ENCODE measurements at regions not wholly inside any gene's neighbourhood (a gene's known extent, or its start where the extent isn't known, plus 50 kb on each side); places are given as distances from the start of the nearest gene placed in this dataset.

DNA sequence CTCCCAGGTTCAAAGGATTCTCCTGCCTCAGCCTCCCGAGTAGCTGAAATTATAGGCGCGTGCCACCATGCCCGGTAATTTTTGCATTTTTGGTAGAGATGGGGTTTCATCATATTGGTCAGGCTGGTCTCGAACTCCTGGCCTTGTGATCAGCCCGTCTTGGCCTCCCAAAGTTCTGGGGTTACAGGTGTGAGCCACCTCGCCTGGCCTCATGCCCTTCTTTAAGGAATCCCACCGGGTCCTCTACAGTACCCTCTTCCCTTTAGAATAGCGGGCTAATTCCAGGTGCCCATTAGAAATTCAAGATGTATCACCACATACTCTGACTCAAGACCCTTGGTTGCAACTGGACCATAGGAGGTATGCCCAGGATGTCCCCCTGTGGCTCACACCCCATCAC lies 74.2 kb upstream of the ZNF536 start:
- Histone ChIP-seq H3K4me3 (no peak overlapping the region), H3K9me3 (no peaks in the 10 kb centered on the region), H3K4me2 (no peak overlapping the region), H3K4me1 (no peaks in the 10 kb centered on the region), H3K27ac (no peak overlapping the region)
- DNase-seq (ENCODE audit: low read depth in 1 of 2, low spot score in 1 of 2): no peak
- CTCF ChIA-PET: interaction anchor here (1.4 kb wide), 1 partner anchor 38 kb away, joined by 3 read pairs; no protein-coding TSS in a partner anchor
- POLR2A ChIA-PET: no interaction called here
- TF ChIP-seq EHMT2 (IDR thresholded peaks at IDR 0.05; ENCODE audit: low read depth) (no peak), CHD4 (IDR thresholded peaks at IDR 0.05; ENCODE audit: borderline replicate concordance) (no peak), ZNF302 (CRISPR knock-in tag; IDR thresholded peaks at IDR 0.05) (no peak), MAFK (IDR thresholded peaks at IDR 0.05; ENCODE audit: partially characterized antibody) (no peak), SREBF2 (IDR thresholded peaks at IDR 0.05) (no peak), ZFP36 (IDR thresholded peaks at IDR 0.05; ENCODE audit: borderline replicate concordance, partially characterized antibody) (no peak), HOXB13 (CRISPR knock-in tag; IDR thresholded peaks at IDR 0.05; ENCODE audit: low read depth) (no peak), HOXB5 (CRISPR knock-in tag; IDR thresholded peaks at IDR 0.05) (no peak), CEBPB (IDR thresholded peaks at IDR 0.05) (no peak), ZSCAN20 (CRISPR knock-in tag; IDR thresholded peaks at IDR 0.05) (no peak), HEYL (CRISPR knock-in tag; IDR thresholded peaks at IDR 0.05) (no peak), NFE2L2 (conservative IDR thresholded peaks at IDR 0.05; ENCODE audit: low read length) (no peak), CHD2 (IDR thresholded peaks at IDR 0.05; ENCODE audit: low read length, partially characterized antibody) (no peak), EP300 (IDR thresholded peaks at IDR 0.05) (no peak)
- TF ChIP-seq, protein P1, sequence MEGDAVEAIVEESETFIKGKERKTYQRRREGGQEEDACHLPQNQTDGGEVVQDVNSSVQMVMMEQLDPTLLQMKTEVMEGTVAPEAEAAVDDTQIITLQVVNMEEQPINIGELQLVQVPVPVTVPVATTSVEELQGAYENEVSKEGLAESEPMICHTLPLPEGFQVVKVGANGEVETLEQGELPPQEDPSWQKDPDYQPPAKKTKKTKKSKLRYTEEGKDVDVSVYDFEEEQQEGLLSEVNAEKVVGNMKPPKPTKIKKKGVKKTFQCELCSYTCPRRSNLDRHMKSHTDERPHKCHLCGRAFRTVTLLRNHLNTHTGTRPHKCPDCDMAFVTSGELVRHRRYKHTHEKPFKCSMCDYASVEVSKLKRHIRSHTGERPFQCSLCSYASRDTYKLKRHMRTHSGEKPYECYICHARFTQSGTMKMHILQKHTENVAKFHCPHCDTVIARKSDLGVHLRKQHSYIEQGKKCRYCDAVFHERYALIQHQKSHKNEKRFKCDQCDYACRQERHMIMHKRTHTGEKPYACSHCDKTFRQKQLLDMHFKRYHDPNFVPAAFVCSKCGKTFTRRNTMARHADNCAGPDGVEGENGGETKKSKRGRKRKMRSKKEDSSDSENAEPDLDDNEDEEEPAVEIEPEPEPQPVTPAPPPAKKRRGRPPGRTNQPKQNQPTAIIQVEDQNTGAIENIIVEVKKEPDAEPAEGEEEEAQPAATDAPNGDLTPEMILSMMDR (IDR thresholded peaks at IDR 0.05): no peak
- TF ChIP-seq, protein P2, sequence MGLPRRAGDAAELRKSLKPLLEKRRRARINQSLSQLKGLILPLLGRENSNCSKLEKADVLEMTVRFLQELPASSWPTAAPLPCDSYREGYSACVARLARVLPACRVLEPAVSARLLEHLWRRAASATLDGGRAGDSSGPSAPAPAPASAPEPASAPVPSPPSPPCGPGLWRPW (IDR thresholded peaks at IDR 0.05): no peak
- TF ChIP-seq, protein P3, sequence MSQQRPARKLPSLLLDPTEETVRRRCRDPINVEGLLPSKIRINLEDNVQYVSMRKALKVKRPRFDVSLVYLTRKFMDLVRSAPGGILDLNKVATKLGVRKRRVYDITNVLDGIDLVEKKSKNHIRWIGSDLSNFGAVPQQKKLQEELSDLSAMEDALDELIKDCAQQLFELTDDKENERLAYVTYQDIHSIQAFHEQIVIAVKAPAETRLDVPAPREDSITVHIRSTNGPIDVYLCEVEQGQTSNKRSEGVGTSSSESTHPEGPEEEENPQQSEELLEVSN (IDR thresholded peaks at IDR 0.05; ENCODE audit: borderline replicate concordance, low read depth): no peak
- TF ChIP-seq, protein P4, sequence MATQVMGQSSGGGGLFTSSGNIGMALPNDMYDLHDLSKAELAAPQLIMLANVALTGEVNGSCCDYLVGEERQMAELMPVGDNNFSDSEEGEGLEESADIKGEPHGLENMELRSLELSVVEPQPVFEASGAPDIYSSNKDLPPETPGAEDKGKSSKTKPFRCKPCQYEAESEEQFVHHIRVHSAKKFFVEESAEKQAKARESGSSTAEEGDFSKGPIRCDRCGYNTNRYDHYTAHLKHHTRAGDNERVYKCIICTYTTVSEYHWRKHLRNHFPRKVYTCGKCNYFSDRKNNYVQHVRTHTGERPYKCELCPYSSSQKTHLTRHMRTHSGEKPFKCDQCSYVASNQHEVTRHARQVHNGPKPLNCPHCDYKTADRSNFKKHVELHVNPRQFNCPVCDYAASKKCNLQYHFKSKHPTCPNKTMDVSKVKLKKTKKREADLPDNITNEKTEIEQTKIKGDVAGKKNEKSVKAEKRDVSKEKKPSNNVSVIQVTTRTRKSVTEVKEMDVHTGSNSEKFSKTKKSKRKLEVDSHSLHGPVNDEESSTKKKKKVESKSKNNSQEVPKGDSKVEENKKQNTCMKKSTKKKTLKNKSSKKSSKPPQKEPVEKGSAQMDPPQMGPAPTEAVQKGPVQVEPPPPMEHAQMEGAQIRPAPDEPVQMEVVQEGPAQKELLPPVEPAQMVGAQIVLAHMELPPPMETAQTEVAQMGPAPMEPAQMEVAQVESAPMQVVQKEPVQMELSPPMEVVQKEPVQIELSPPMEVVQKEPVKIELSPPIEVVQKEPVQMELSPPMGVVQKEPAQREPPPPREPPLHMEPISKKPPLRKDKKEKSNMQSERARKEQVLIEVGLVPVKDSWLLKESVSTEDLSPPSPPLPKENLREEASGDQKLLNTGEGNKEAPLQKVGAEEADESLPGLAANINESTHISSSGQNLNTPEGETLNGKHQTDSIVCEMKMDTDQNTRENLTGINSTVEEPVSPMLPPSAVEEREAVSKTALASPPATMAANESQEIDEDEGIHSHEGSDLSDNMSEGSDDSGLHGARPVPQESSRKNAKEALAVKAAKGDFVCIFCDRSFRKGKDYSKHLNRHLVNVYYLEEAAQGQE (IDR thresholded peaks at IDR 0.05): no peak
- WGBS (ENCODE audit: missing lambda C conversion rate): 24% methylated on average over 9 of the region's 9 CpGs
- no peak for ATAC-seq
- FAIRE-seq: no peak

DNA sequence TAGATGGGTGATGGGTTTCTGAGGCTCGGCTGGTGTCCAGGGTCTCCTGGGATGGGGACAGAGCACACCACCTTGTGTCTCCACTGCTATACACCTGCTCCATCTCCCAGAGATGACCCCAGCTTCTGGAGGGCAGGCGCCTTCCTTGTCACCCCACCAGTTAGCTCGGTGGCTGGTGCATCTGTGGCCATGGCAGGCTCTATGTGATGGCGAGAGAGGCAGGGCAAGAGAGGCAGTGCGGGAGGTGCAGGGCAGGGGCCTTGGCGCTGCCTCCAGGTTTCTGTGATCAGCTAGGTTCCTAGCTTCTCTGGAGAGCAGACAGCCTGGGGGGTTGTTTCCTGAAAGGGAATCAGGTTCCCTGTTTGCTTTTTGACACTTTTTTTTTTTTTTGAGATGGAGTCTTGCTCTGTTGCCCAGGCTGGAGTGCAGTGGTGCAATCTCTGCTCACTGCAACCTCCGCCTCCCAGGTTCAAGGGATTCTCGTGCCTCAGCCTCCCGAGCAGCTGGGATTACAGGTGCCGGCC lies 69.0 kb upstream of the ZNF536 start:
- FAIRE-seq (no peak), ATAC-seq (no peak), DNase-seq (ENCODE audit: low read depth in 1 of 2, low spot score in 1 of 2) (no peak)
- H3K4me2 ChIP-seq: no peak overlapping the region
- H3K9me3 ChIP-seq: no peaks in the 10 kb centered on the region
- 9% methylated on average over 10 of the region's 10 CpGs for WGBS (ENCODE audit: missing lambda C conversion rate)
- no peak overlapping the region for H3K27ac ChIP-seq
- H3K4me1 ChIP-seq: no peaks in the 10 kb centered on the region
- POLR2A ChIA-PET: no interaction called here
- H3K4me3 ChIP-seq: no peak overlapping the region
- TF ChIP-seq CBX8 (IDR thresholded peaks at IDR 0.05): no peak
- TF ChIP-seq KDM5A (IDR thresholded peaks at IDR 0.05): no peak
- no peak for TF ChIP-seq HOXB5 (CRISPR knock-in tag; IDR thresholded peaks at IDR 0.05)
- no peak for TF ChIP-seq RCOR1 (IDR thresholded peaks at IDR 0.05; ENCODE audit: low read depth, low read length)
- TF ChIP-seq, protein P5, sequence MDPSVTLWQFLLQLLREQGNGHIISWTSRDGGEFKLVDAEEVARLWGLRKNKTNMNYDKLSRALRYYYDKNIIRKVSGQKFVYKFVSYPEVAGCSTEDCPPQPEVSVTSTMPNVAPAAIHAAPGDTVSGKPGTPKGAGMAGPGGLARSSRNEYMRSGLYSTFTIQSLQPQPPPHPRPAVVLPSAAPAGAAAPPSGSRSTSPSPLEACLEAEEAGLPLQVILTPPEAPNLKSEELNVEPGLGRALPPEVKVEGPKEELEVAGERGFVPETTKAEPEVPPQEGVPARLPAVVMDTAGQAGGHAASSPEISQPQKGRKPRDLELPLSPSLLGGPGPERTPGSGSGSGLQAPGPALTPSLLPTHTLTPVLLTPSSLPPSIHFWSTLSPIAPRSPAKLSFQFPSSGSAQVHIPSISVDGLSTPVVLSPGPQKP (IDR thresholded peaks at IDR 0.05; ENCODE audit: low read depth, low read length): no peak
- no peak for TF ChIP-seq POLR2AphosphoS2 (conservative IDR thresholded peaks at IDR 0.05; ENCODE audit: low read length)
- TF ChIP-seq JUN (IDR thresholded peaks at IDR 0.05): no peak
- TF ChIP-seq, protein P6, sequence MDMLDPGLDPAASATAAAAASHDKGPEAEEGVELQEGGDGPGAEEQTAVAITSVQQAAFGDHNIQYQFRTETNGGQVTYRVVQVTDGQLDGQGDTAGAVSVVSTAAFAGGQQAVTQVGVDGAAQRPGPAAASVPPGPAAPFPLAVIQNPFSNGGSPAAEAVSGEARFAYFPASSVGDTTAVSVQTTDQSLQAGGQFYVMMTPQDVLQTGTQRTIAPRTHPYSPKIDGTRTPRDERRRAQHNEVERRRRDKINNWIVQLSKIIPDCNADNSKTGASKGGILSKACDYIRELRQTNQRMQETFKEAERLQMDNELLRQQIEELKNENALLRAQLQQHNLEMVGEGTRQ (IDR thresholded peaks at IDR 0.05): no peak
- no peak for TF ChIP-seq MAFK (IDR thresholded peaks at IDR 0.05; ENCODE audit: partially characterized antibody)
- no peak for TF ChIP-seq EHF (CRISPR knock-in tag; IDR thresholded peaks at IDR 0.05)
- TF ChIP-seq PHF8 (IDR thresholded peaks at IDR 0.05; ENCODE audit: borderline replicate concordance, low read depth): no peak
- TF ChIP-seq, protein P3 (IDR thresholded peaks at IDR 0.05; ENCODE audit: borderline replicate concordance, low read depth): no peak
- TF ChIP-seq MAZ (IDR thresholded peaks at IDR 0.05; ENCODE audit: borderline replicate concordance, low read depth, low read length): no peak
- no peak for TF ChIP-seq NFE2L2 (conservative IDR thresholded peaks at IDR 0.05; ENCODE audit: low read length)
- no peak for TF ChIP-seq GATA3 (IDR thresholded peaks at IDR 0.05; ENCODE audit: borderline replicate concordance)
- TF ChIP-seq JUNB (IDR thresholded peaks at IDR 0.05): no peak
- CTCF ChIA-PET: interaction anchor here (0.9 kb wide), 1 partner anchor 70 kb away, joined by 3 read pairs; no protein-coding TSS in a partner anchor

All from A549 (cell line).